NCI-H2081 (cell line): ENCODE measurements at regions not wholly inside any gene's neighbourhood (a gene's known extent, or its start where the extent isn't known, plus 50 kb on each side); places are given as distances from the start of the nearest gene placed in this dataset.
A peak's percentile ranks its signal among the peaks of the same experiment; 100 is the strongest.

ENCODE experiments used
- DNase-seq, 2 experiments: peaks; one replicate each; lab custom pipeline; 2025; lab: John Stamatoyannopoulos, UW

- DNase-seq, result no peak
Measured at GRCh38 chr4:164410401-164410800, 343.5 kb upstream of the SMIM31 start.

- no peak for DNase-seq
Measured at GRCh38 chr4:164412246-164412645, 341.7 kb upstream of the SMIM31 start.

- no peak for DNase-seq
Measured at GRCh38 chr4:164413743-164414142, 340.2 kb upstream of the SMIM31 start.

GRCh38 chr4:164423819-164424218, 330.1 kb upstream of the SMIM31 start:
- no peak for DNase-seq

GRCh38 chr4:164424846-164425245, 329.1 kb upstream of the SMIM31 start:
- DNase-seq, result peak in 1 of 2 experiments; percentile 4

- no peak for DNase-seq
Measured at GRCh38 chr4:164428561-164428960, 325.4 kb upstream of the SMIM31 start.

- no peak for DNase-seq
Measured at GRCh38 chr4:164438321-164438720, 315.6 kb upstream of the SMIM31 start.

GRCh38 chr4:164439037-164439436, 314.9 kb upstream of the SMIM31 start:
- DNase-seq, result no peak

GRCh38 chr4:164440199-164440598, 313.7 kb upstream of the SMIM31 start:
- no peak for DNase-seq

- DNase-seq, result no peak
Measured at GRCh38 chr4:164441109-164441508, 312.8 kb upstream of the SMIM31 start.

- DNase-seq, result no peak
Measured at GRCh38 chr4:164442180-164442579, 311.8 kb upstream of the SMIM31 start.

GRCh38 chr4:164446516-164446915, 307.4 kb upstream of the SMIM31 start:
- DNase-seq, result no peak

GRCh38 chr4:164461901-164462300, 292.0 kb upstream of the SMIM31 start:
- DNase-seq, result no peak

- no peak for DNase-seq
Measured at GRCh38 chr4:164462471-164462870, 291.5 kb upstream of the SMIM31 start.

- peak in 1 of 2 experiments; percentile 0 for DNase-seq
Measured at GRCh38 chr4:164464313-164464712, 289.6 kb upstream of the SMIM31 start.

GRCh38 chr4:164467493-164467892, 286.4 kb upstream of the SMIM31 start:
- DNase-seq, result no peak

- DNase-seq, result peak in 1 of 2 experiments; percentile 10
Measured at GRCh38 chr4:164481306-164482091, 272.4 kb upstream of the SMIM31 start.

- no peak for DNase-seq
Measured at GRCh38 chr4:164482092-164482404, 271.9 kb upstream of the SMIM31 start.

GRCh38 chr4:164482758-164483157, 271.2 kb upstream of the SMIM31 start:
- no peak for DNase-seq

GRCh38 chr4:164483711-164484110, 270.2 kb upstream of the SMIM31 start:
- no peak for DNase-seq

GRCh38 chr4:164484551-164484950, 269.4 kb upstream of the SMIM31 start:
- no peak for DNase-seq

- no peak for DNase-seq
Measured at GRCh38 chr4:164485136-164485535, 268.8 kb upstream of the SMIM31 start.

- DNase-seq, result no peak
Measured at GRCh38 chr4:164488114-164488513, 265.8 kb upstream of the SMIM31 start.

GRCh38 chr4:164501074-164501473, 252.9 kb upstream of the SMIM31 start:
- DNase-seq, result no peak
